ENCODE measurements at regions not wholly inside any gene's neighbourhood (a gene's known extent, or its start where the extent isn't known, plus 50 kb on each side); places are given as distances from the start of the nearest gene placed in this dataset.

DNA sequence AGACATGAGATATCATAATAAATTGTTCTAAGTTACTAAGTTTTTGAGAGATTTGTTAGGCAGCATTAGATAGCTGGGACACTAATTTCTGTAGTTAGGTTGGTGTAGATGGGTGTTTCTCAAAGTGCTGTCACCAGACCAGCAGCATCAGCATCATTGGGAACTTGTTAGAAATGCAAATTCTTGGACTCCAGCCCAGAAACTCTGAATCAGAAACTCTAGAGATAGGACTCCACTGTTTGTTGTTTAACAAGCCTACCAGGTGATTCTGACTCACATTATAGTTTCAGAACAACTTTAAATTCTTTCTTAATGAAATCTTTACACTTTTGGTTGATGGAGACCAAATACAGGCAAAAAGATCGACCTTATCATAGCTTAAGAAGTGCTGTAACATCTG, 173.7 kb downstream of the PABPC4L start:
- no peak for DNase-seq (ENCODE audit: low read depth in 2 of 3, low spot score in 2 of 3)

DNA sequence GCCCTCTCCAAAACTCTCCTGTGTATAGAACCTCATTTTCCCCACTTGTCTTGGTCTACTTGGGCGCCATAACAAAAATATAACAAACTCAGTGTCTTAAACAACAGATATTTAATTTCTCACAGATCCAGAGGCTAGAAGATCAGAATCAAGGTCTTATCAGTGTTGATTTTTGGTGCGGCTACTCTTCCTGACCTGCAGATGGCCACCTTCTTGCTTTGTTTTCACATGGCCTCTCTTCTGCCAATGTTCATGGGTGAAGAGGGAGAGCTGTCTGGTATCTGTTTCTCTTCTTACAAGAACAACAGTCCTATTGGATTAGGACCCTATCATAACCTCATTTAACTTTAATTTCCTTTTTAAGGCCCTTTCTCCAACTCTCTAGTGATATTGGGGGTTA, 177.3 kb downstream of the PABPC4L start:
- DNase-seq (ENCODE audit: low read depth in 2 of 3, low spot score in 2 of 3) = no peak

DNA sequence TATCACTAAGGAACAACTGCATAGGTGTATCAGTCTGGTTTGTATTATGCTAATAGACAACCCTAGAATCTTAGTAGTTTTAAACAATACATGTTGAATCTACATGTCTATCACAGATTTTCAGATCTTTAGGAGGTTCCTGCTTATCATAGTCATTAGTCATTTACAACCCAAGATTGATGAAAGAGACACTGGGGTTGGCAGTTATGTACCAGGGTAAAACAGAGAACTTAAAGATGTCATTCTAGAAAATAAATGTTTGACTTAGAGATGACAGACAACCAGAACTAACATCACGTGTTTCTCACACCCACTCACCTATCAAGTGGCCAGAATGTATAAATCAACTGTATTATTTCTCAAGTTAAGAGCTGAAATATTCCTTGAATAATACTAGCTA, 181.9 kb downstream of the PABPC4L start:
- no peak for DNase-seq (ENCODE audit: low read depth in 2 of 3, low spot score in 2 of 3)

DNA sequence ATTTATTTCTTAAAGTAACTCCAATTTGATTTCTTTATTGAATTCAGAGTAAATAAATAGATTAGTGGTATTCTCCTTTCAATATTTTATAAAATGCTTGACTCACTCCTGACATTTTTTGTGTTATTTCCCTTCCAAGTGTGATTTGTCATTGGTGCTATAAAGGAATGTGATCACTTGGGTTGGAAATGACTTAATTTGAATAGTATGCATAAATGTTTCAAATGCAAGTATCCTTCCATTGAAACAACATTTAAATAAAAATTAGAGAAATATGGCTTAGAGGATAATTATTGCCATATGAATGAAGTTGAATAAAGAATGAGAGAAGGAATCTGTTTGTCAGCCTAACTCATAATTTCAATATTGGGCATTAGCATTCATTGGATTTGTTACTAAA, 182.7 kb downstream of the PABPC4L start:
- no peak for DNase-seq (ENCODE audit: low read depth in 2 of 3, low spot score in 2 of 3)

DNA sequence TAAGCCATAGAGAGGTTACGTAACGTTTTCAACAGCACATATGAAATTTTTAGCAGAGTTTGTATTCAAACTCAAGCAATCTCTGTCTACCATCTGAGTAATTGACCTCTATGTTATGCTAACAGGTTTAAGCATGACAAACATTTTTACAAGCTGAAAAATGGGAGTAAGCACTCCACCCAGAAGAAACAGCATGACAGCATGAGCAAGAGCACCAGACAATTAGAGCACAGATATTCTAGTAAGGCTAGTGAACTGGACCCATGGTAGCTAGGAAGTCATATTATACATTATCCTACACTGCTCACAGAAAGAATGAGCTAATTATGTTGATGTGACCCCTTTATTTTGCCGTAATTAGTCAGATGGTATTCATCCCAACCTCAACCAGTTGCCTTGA, 200.5 kb downstream of the PABPC4L start:
- no peak for DNase-seq (ENCODE audit: low read depth in 2 of 3, low spot score in 2 of 3)

DNA sequence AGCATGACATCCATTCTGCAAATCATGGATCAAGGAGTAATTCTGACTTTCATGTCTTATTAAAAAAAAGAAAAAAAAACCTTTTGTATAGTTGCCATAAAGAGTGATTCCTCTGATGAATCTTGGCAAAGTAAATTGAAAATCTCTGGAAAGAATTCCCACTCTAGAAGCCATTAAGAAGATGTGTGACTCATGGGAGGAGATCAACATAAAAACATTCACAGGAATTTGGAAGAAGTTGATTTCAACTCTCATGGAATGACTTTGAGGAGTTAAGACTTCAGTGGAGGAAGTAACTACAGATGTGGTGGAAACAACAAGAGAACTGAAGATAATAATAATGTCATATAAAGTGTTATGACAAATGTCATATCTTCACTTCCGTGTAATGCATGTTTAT, 204.2 kb downstream of the PABPC4L start:
- DNase-seq (ENCODE audit: low read depth in 2 of 3, low spot score in 2 of 3) = no peak

DNA sequence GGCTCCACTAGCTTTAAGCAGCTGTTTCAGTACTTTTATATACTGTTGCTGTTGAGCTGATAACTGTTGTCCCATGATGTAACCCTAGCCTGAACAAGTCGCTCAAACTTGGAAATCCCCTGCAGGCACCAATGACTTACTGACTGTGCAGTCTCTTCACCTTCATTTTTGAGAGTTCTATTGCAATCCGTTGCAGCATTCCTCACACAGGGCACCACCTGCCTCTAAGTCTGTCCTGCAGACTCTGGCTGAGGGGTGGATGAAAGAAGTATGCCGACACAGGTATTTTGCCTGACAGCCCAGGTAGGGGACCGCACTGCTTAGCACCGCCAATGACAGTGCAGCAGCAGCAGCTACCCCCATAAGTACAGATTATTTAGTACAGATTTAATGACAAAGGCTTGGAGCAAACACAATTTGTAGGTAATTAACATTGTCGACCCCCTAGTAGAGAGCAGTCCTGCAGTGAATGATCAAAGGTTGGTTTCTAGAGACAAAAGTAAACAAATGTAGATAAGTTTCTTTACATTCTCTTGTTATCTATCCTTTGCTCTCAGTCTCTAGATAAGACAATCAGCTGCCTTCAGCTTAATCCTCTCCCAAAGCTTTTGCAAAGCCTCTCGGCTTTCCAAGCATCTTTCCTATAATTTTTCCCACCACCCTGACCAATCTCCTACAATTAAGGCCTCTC, 205.0 kb downstream of the PABPC4L start:
- no peak for DNase-seq (ENCODE audit: low read depth in 2 of 3, low spot score in 2 of 3)

DNA sequence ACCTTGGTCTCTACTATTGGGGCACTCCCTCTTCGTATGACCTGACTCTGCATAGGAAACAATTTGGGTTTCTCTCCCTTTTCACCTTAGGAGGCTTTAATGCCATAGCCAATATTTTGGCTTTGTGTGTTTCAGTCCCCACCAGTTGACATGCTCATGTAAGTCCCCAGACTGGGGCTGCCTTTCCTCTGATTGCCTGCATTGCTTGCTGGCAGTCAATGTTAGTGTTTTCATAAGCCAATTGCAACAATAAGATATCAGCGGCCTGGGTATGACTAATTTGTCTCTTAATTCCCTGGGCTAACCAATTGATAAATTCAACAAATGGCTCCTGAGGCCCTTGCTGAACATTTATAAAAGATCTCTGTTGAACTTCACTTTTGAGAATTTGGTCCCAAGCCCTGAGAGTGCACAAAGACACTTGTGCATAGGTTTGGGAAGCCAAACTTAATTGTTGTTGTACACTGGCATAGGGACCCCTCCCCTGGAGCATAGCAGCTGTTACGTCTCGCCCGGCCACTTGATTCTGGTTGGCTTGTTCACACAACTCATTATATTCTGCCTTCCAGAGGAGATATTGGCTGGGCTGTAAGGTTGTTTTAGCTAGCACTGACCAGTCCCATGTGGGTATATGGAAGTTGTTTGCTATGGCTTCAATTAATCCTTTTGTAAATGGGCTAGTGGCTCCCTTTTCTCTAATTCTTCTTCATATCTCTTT, 206.2 kb downstream of the PABPC4L start:
- DNase-seq (ENCODE audit: low read depth in 2 of 3, low spot score in 2 of 3) = no peak

DNA sequence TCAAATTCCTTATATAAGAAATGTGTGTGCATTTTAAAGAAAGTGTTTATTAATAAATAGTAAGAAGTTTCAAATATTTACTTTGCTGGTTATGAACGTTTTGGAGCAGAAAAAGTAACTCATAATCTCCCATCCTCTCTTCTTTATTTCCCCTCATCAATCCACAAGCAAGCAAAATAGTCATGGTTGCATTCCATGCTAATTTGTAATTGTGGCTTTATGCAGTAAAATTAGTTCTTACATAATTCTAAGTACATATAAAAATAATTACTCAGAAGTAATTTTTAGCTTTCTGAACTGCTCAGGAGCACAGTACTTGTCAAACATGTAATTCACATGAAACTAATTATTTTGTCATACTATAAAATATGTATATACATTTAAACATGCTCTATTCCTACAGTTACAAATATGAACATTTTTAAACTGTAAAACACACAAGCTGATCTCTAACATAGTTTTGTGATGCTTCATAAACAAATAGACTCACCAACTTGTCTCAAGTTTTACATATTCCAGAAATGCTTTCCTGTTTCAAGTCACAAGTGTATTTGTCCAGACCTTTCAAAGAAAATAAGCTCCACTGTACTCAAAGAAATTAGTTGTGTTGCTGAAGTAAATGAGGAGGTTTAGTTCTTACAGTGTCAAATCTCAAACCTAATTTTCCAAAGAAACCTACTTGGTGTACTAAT, 218.9 kb downstream of the PABPC4L start:
- DNase-seq (ENCODE audit: low read depth in 2 of 3, low spot score in 2 of 3) = no peak

DNA sequence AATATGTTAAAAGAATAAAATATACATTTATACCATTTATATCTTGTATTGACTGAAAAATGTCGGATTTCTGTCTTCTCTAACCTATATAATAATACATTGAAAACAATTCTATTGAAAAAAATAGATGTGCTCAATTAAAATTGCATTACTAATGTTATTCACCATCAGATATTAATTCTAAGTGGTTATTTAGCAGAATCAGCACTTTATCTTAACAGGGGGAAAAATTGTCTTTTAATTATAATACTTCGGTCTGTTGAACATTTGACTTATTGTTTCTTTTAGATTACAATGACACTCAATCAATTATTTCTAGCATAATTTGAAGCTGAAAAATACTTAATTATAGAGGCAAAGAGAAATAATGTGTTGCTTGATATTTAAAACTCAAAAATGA, 220.3 kb downstream of the PABPC4L start:
- no peak for DNase-seq (ENCODE audit: low read depth in 2 of 3, low spot score in 2 of 3)

DNA sequence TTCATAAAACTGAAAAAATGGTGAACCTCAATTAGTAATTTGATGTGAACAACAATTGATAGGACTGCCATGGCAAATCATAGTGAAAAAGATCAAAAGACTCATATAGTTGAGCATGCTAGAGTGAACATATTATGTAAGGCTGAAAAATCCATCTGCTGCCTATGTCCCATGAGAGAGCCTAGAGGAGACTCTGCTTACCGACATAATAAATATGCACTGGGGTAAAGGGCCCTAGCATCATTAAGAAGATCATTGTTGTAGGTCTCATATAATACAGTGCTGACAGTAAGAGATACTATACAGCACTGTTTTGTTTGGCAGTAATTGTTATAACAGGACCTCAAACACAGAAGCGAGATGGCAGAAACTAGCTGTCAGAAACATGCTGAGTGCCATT, 229.0 kb downstream of the PABPC4L start:
- no peak for DNase-seq (ENCODE audit: low read depth in 2 of 3, low spot score in 2 of 3)

DNA sequence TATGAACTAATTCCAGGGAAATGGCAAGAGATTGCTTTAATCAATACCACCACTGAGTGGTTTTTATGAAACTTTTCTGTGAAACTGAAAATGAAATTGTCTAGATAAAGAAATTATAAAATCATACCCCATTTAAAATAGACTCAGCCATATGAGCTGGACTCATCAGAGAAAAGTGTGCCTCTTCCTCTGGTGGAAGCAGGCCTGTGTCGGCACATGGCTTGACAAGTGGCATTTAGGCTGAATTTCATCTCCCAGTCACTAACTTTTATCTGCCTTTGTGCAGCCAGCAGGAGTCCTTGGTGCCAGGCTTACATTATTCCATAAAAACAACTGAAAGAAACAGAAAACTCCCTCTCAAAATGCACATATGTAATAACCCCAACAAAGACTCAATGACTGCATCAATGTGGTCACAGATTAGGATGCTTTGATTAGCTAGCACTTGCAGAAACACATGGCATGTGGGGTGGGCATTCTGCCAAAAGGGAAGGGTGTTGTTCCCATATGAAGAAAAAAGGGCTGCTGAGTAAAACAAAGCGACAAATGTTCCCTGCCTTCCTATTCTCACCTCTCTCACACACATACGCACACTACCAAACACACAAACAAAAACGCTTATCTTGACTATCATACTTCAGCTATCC, 232.3 kb downstream of the PABPC4L start:
- peak in 1 of 3 donors; percentile 2 for DNase-seq (ENCODE audit: low read depth in 2 of 3, low spot score in 2 of 3)

DNA sequence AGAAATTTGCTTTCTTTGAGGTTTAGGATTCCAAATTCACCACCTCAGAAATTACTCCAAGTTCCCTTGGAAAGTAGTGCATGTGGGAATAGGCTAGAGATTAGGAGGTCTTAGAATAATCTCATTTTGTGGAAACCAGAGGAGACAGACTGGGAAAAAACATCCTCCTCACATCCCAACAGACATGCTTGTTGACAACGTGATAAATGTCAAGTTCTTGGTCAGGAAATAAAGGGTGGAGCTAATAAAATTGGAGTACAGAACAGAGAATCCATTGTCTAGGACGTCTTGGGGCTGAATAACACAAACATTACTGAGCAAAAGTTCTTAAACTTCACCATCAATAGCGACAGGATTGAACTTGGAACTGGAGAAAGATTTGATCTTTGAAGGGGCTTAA, 233.4 kb downstream of the PABPC4L start:
- DNase-seq (ENCODE audit: low read depth in 2 of 3, low spot score in 2 of 3) = no peak

DNA sequence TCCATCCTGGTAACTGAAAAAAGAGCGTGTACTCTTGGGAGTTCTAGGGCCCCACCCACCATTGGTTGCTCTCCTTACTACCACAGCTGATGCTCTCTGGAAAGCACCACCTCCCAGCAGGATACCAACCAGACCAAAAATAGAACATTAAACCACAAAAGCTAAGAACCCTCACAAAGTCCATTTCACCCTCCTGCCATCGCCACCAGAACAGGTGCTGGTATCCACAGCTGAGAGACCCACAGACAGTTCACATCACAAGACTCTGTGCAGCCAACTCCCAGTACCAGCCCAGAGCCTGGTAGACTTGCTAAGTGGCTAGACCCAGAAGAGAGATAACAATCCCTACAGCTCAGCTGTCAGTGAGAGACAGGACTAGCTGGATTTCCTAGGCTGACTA, 240.6 kb downstream of the PABPC4L start:
- DNase-seq (ENCODE audit: low read depth in 2 of 3, low spot score in 2 of 3) = no peak

DNA sequence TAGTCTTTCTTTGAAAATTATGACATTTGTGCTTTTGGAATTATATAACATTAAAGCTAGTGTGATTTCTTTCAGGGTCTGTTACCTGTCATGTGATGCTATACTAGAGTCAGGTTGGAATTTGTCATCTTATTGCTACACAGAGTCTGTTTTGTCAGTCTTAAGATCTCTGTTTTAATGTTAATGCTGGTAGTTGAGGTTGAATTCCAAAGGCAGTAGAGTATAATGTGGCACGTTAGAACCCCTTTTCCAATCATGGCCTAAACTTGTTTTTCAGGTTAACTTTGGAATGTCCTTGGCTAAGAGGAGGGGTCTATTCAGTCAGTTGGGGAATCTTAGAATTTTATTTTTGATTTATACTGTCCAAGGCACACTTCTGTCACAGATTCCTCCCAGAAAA, 258.5 kb downstream of the PABPC4L start:
- no peak for DNase-seq (ENCODE audit: low read depth in 2 of 3, low spot score in 2 of 3)

DNA sequence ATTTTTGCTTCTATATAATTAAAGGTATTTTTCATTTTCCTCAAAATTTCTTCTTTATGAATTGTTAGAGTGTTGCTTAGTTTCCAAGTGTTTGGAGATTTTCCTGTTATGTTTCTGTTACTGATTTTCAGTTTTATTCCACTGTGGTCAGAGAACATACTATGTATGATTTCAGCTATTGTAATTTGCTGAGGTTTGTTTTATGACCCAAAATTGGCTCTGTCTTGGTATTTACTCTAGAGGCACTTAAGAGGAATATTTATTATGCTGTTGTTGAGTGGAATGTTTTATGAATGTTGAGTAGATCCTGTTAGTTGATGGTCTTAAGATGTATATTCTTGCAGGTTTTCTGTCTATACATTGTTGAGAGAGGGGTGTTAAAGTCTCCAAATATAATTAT, 263.5 kb downstream of the PABPC4L start:
- DNase-seq (ENCODE audit: low read depth in 2 of 3, low spot score in 2 of 3) = no peak

DNA sequence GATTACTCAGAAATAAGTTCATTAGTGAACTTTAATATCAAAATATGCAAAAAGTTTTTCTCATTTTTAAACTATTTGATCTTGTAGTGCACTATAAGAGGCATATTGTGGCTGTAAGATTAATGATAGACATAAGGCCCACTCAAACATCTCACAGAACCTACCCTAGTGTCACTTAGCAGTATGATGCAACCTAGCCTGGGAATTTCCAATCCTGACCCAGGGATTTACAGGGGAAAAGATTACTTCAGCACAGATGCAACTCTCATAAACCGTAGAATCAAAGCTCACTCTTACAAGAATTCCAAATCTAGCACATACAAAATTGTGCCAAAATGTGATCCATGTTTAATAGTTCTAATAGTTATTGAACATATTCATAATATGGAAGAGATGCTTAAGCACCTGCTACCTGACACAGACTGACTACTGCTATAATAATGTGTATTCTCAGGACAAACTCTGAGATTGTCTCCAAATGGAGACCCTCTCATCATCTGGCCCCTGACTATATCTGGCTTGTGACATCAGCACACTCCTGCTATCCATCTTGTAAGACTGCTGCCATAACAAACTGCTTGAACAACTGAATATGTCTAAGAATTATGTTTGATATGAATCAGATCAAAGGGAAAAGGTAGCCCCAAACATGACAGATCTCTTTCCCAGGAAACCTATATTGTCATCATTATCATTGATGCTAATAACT, 271.9 kb downstream of the PABPC4L start:
- no peak for DNase-seq (ENCODE audit: low read depth in 2 of 3, low spot score in 2 of 3)

DNA sequence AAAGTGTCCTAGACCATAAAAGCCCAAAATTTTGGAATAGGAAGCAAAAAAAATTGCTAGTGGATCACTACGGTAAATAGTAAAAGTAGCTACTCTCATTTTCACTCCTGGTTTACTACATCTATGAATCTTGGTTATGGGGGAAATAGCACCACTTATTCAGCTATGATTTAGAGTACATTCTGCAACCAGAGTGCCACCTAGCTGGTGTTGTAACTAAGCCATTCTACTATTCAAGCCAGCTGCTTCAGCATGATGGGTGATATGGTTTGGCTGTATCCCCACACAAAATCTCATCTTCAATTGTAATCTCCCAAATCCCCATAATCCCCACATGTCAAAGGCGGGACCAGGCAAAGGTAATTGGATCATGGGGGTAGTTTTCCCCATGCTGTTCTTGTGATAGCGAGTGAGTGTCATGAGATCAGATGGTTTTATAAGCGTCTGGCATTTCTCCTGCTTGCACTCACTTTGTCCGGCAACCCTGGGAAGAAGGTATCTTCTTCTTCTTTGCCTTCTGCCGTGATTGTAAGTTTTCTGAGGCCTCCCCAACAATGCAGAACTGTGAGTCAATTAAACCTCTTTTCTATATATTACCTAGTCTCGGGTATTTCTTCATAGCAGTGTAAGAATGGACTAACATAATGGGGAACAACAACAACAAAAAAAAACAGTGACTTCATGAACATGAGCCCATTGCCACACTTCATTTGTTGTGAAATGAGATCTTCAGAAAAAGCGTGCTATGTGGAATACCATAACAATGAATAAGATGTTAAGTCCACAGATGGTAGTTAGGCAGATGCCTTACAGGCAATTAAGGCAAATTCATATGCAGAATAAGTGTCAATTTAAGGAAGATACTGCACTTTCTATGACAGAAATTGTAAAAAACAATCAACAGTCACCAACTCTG, 280.1 kb downstream of the PABPC4L start:
- DNase-seq (ENCODE audit: low read depth in 2 of 3, low spot score in 2 of 3) = no peak

DNA sequence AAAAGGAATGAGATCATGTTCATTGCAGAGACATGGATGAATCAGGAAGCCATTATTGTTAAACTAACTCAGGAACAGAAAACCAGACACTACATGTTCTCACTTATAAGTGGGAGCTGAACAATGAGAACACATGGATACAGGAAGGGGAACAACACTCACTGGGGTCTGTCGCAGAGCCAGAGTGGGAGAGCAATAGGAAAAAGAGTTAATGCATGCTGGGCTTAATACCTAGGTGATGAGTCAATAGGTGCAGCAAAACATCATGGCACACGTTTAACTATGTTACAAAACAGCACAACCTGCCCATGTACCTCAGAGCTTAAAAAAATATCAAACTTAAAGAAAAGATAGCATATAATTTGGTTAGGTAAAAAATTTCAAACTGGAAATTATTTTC, 281.4 kb downstream of the PABPC4L start:
- DNase-seq (ENCODE audit: low read depth in 2 of 3, low spot score in 2 of 3) = no peak

DNA sequence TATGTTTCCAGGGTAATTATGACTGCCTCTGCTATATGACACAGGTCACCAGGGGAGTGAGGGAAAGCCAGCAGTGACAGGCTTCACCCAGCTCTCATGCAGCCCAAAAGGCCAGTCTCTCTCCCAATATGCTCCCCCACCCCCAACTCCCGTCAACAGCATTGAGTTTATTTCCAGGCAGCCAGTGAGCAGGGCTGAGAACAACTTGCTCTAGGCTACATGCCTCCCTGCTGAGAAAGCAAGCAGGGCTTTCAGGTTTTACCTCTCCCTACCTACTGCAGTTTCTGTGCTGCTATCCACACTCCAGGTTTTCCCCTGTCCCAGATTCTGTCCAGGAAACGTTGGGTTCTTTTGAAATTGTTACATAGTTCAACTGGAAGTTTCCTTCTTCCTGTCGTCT, 291.4 kb downstream of the PABPC4L start:
- no peak for DNase-seq (ENCODE audit: low read depth in 2 of 3, low spot score in 2 of 3)
